Epithelial cell of proximal tubule (primary cell): ENCODE measurements at regions not wholly inside any gene's neighbourhood (a gene's known extent, or its start where the extent isn't known, plus 50 kb on each side); places are given as distances from the start of the nearest gene placed in this dataset.
A peak's percentile ranks its signal among the peaks of the same experiment; 100 is the strongest.

Experiments used
- DNase-seq: peaks from one replicate; pipeline ENCODE4 v3.0.0-alpha.2; 2011; ENCODE audit warnings: low read depth
- H3K4me3 ChIP-seq: 2 replicates; pipeline ENCODE4 v1.5.1; 2011; ENCODE audit warnings: low read depth, mild to moderate bottlenecking, low read length
- CTCF ChIP-seq: conservative IDR thresholded peaks from 2 replicates; pipeline ENCODE4 v1.5.1; 2012; ENCODE audit warnings: low read depth, mild to moderate bottlenecking, low read length

GRCh38 chr3:25855266-25855784 lies 65.4 kb downstream of the OXSM start:
- no peak for TF ChIP-seq CTCF
- H3K4me3 ChIP-seq: no peak overlapping the region
- DNase-seq: no peak

DNA sequence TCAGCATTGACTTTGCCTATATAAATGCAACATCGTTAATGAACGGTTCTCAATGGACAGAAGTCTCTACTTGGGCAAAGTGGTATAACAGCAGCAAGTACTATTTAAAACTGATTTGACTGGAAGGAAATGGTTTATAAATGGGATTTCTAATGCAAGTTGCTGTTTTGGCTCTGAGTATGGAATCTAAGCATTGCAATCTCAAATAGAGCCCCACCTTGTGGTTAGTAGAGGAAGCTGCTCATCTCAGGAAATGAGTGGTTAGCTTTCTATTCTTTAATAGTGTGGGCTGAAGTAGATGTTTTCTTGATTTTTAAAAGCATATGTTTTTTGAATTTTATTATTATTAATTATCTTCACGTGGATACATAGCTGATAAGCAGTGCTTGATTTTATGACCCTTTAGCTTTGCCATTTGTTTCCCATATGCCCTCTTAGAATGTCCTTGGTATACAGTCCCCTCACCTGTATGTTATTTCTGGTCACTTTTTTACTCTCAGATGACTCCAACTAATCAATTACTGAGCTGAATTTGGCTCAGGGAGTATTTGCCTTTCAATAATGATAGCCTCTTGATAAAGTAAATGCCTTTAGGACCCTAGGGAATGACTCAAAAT lies 67.1 kb downstream of the OXSM start:
- peak; percentile 84 for TF ChIP-seq CTCF
- no peak for DNase-seq
- no peak overlapping the region for H3K4me3 ChIP-seq

DNA sequence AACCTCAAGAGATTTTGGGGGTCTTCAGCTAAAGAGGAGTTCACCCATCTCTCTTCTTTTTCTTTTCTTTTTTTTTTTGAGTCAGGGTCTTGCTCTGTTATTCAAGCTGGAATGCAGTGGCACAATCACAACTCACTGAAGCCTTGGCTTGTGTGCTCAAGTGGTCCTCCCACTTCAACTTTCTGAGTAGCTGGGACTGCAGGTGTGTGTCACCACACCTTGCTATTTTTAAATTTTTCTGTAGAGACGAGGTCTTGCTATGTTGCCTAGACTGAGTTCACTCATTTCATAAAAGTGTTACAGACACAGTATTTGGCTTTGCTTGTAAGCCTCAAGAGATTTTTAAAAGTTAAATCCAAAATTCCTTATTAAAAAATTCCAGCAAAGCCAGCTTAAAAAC lies 71.7 kb downstream of the OXSM start:
- DNase-seq: no peak
- no peak overlapping the region for H3K4me3 ChIP-seq
- no peak for TF ChIP-seq CTCF

DNA sequence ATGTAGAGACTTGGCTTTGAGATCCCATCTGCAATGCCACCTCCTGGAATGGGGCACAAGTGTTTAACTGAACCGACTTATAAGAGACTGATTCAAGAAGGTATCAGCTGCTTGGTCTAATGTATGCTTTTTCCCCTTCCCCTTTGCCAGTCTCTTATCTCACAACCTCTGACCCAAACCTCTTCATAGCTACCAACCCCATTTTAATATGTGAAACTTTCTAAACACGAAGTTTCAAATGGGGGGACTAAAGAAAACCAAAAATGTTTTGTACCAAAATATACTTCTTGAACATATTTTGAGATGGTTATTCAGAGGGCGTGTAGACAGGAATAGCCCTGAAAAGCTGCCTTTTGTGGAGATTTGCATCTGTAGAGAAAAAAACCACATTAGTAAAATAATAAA lies 73.1 kb downstream of the OXSM start:
- no peak for TF ChIP-seq CTCF
- DNase-seq: no peak
- H3K4me3 ChIP-seq: no peak overlapping the region

DNA sequence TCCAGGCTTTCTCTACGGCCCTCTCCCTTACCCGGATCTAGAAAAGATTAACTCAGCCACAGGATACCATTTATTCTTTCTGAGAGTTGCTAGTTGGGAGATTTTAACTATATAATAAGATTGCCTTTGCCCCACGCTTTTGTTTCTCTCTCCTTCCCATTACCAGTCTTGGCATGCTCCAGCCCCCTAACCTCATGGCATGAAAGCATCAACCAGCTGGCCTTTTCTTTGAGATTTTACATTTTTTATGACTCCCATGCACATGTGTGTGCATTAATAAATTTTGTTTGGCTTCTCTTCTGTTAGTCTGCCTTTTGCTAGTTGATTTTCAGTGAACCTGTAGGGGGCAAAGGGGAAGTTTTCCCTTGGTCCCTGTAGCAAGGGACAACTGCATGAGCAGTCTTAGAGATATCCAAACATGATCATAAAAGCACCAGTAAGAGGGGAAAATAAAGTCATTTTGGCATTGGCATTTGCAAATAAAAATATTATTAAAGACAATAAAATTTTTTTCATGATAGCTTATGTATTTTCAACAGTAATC lies 73.6 kb downstream of the OXSM start:
- no peak for DNase-seq
- TF ChIP-seq CTCF: peak; percentile 40
- H3K4me3 ChIP-seq: no peak overlapping the region

DNA sequence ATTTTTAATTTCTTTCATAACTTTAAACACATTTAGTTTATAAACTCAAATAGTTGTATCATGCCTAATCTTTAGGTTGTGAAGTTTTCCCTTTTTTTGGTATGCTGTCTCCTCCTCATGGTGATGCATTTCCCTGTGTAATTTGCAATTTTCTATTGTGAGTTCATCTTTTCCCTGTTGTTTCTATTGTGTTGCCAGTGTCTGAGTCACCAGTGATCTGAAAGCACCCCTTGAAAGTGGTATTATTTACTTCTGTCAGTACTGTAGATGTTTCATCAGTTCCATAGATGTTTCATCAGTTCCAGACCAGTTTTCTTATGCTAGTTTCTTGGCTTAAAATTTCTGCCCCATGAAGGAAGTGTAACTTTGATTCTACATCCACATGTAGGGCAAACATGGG lies 80.6 kb downstream of the OXSM start:
- DNase-seq: no peak
- no peak overlapping the region for H3K4me3 ChIP-seq
- no peak for TF ChIP-seq CTCF

GRCh38 chr3:25872200-25872877 lies 82.4 kb downstream of the OXSM start:
- no peak overlapping the region for H3K4me3 ChIP-seq
- no peak for TF ChIP-seq CTCF
- DNase-seq: no peak
